H1 (cell line): ENCODE measurements at regions not wholly inside any gene's neighbourhood (a gene's known extent, or its start where the extent isn't known, plus 50 kb on each side); places are given as distances from the start of the nearest gene placed in this dataset.

Experiments used
- CTCF ChIA-PET: fragments of 300-600 bp; sonication (Branson Sonifier 250); formaldehyde crosslinking; loops from one replicate; lab custom pipeline; 2021; ENCODE audit not compliant: partially characterized antibody; lab: Charles Lee
- POLR2A ChIA-PET: fragments of 300-600 bp; sonication (Branson Sonifier 250); formaldehyde crosslinking; loops from one replicate; lab custom pipeline; 2021; ENCODE audit warnings: inconsistent platforms; ENCODE audit not compliant: partially characterized antibody; lab: Charles Lee
- DNase-seq, 2 experiments: peaks; one replicate each; pipeline versions ENCODE4 v3.0.0 to v3.0.0-alpha.2; 2010 to 2022; ENCODE audit warnings: low spot score in 2 of 2, low read depth in 1 of 2, mixed read lengths in 1 of 2
- FAIRE-seq: peaks from 2 replicates; lab custom pipeline; 2011; peaks lifted over from hg19 to GRCh38; lab: Jason Lieb, UNC
- H2AFZ ChIP-seq: 2 replicates; pipeline ENCODE4 v1.8.1; 2012; ENCODE audit warnings: low read length, inconsistent platforms
- H2AK5ac ChIP-seq: 2 replicates; pipeline ENCODE4 v1.6.1; 2013; ENCODE audit warnings: low read depth, low read length
- H2BK120ac ChIP-seq: replicated peaks from 2 replicates; pipeline ENCODE3; 2013; ENCODE audit warnings: low read depth, low read length, inconsistent platforms
- H2BK12ac ChIP-seq: 2 replicates; pipeline ENCODE4 v1.6.1; 2013; ENCODE audit warnings: low read depth, low read length
- H2BK15ac ChIP-seq: 2 replicates; pipeline ENCODE4 v1.6.1; 2013; ENCODE audit warnings: low read length
- H2BK20ac ChIP-seq: 2 replicates; pipeline ENCODE4 v1.6.1; 2013; ENCODE audit warnings: low read length
- H2BK5ac ChIP-seq: 2 replicates; pipeline ENCODE4 v1.6.1; 2013; ENCODE audit warnings: low read depth, low read length
- H3K14ac ChIP-seq: 2 replicates; pipeline ENCODE4 v1.6.1; 2013; ENCODE audit warnings: inconsistent platforms; ENCODE audit not compliant: insufficient read length
- H3K18ac ChIP-seq: 2 replicates; pipeline ENCODE4 v1.6.1; 2013; ENCODE audit warnings: low read length; ENCODE audit errors: extremely low read depth
- H3K23ac ChIP-seq: 2 replicates; pipeline ENCODE4 v1.6.1; 2013; ENCODE audit warnings: inconsistent platforms; ENCODE audit not compliant: insufficient read length
- H3K23me2 ChIP-seq: 2 replicates; pipeline ENCODE4 v1.6.1; 2013; ENCODE audit warnings: low read depth, low read length
- H3K27ac ChIP-seq: 2 replicates; pipeline ENCODE4 v1.6.1; 2011; ENCODE audit warnings: low read depth, low read length, inconsistent platforms
- H3K27me3 ChIP-seq, 4 experiments: replicated peaks in 1 of 4; 1 replicate in 1 of 4; 2 replicates in 3 of 4; pipeline versions ENCODE4 v1.6.1 to v1.8.1; 2011 to 2013; ENCODE audit warnings: low read length in 3 of 4, mild to moderate bottlenecking in 3 of 4, inconsistent platforms in 2 of 4, mixed read lengths in 2 of 4, moderate library complexity in 1 of 4; ENCODE audit not compliant: control insufficient read depth in 3 of 4, insufficient read depth in 3 of 4; ENCODE audit errors: extremely low read depth in 1 of 4
- H3K36me3 ChIP-seq, 4 experiments: 2 replicates each; pipeline versions ENCODE4 v1.6.1 to v1.8.1; 2011 to 2013; ENCODE audit warnings: mild to moderate bottlenecking in 4 of 4, low read length in 3 of 4, moderate library complexity in 2 of 4, control low read depth in 1 of 4, inconsistent platforms in 1 of 4; ENCODE audit not compliant: insufficient read depth in 4 of 4, control insufficient read depth in 2 of 4
- H3K4ac ChIP-seq: replicated peaks from 2 replicates; pipeline ENCODE3; 2013; ENCODE audit warnings: low read length, low read depth, mixed read lengths, inconsistent platforms; ENCODE audit not compliant: insufficient read length
- H3K4me1 ChIP-seq, 4 experiments: replicated peaks in 1 of 4; 1 replicate in 1 of 4; 2 replicates in 3 of 4; pipeline versions ENCODE4 v1.6.1 to v1.8.1; 2011 to 2013; ENCODE audit warnings: low read length in 3 of 4, inconsistent platforms in 2 of 4, mixed read lengths in 1 of 4; ENCODE audit not compliant: insufficient read depth in 4 of 4, control insufficient read depth in 3 of 4
- H3K4me2 ChIP-seq, 2 experiments: 2 replicates each; pipeline versions ENCODE4 v1.6.1 to v1.8.1; 2011 to 2013; ENCODE audit warnings: low read depth in 2 of 2, low read length in 2 of 2, control low read depth in 1 of 2, inconsistent platforms in 1 of 2, mild to moderate bottlenecking in 1 of 2; ENCODE audit not compliant: insufficient read depth in 1 of 2
- H3K4me3 ChIP-seq, 4 experiments: fragments of 200-600, 300-600 bp in 1 of 4; sonication (generic), shearing (Covaris generic), sonication (Bioruptor Twin) in 1 of 4; 2 replicates each; pipeline versions ENCODE4 v1.5.1 to v1.8.1; 2011 to 2016; ENCODE audit warnings: low read length in 4 of 4, low read depth in 3 of 4, control low read depth in 2 of 4, inconsistent platforms in 2 of 4, mild to moderate bottlenecking in 2 of 4, mixed read lengths in 1 of 4, moderate library complexity in 1 of 4; ENCODE audit not compliant: insufficient read depth in 2 of 4; ENCODE audit errors: extremely low read depth in 1 of 4
- H3K56ac ChIP-seq: replicated peaks from 2 replicates; pipeline ENCODE3; 2013; ENCODE audit warnings: low read depth, mild to moderate bottlenecking, mixed read lengths, low read length, inconsistent platforms; ENCODE audit not compliant: insufficient read length
- H3K79me1 ChIP-seq: 2 replicates; pipeline ENCODE4 v1.6.1; 2013; ENCODE audit warnings: low read depth, low read length, control low read depth
- H3K79me2 ChIP-seq, 2 experiments: 2 replicates each; pipeline versions ENCODE4 v1.6.1 to v1.8.1; 2012 to 2013; ENCODE audit warnings: low read length in 2 of 2, mild to moderate bottlenecking in 2 of 2, inconsistent platforms in 1 of 2; ENCODE audit not compliant: insufficient read depth in 2 of 2, control insufficient read depth in 1 of 2
- H3K9ac ChIP-seq, 4 experiments: replicated peaks in 1 of 4; 1 replicate in 1 of 4; 2 replicates in 3 of 4; pipeline versions ENCODE4 v1.6.1 to v1.8.1; 2011 to 2013; ENCODE audit warnings: low read depth in 3 of 4, low read length in 3 of 4, control low read depth in 2 of 4, mild to moderate bottlenecking in 2 of 4, moderate library complexity in 2 of 4, inconsistent platforms in 1 of 4; ENCODE audit errors: extremely low read depth in 1 of 4
- H3K9me3 ChIP-seq, 2 experiments: 2 replicates each; pipeline versions ENCODE4 v1.6.1 to v1.8.1; 2012 to 2013; ENCODE audit warnings: mild to moderate bottlenecking in 2 of 2, moderate library complexity in 2 of 2, control low read depth in 1 of 2, inconsistent platforms in 1 of 2, low read depth in 1 of 2, low read length in 1 of 2, mixed read lengths in 1 of 2; ENCODE audit not compliant: insufficient read depth in 2 of 2
- H4K20me1 ChIP-seq, 2 experiments: replicated peaks in 1 of 2; 2 replicates each; pipeline versions ENCODE3 to v1.8.1; 2011 to 2013; ENCODE audit warnings: inconsistent platforms in 2 of 2, low read length in 2 of 2, mild to moderate bottlenecking in 1 of 2; ENCODE audit not compliant: insufficient read depth in 2 of 2, control insufficient read depth in 1 of 2
- H4K5ac ChIP-seq: 2 replicates; pipeline ENCODE4 v1.6.1; 2013; ENCODE audit warnings: low read length, low read depth, mixed read lengths, inconsistent platforms; ENCODE audit not compliant: insufficient read length
- H4K8ac ChIP-seq: 2 replicates; pipeline ENCODE4 v1.8.0; 2013; ENCODE audit warnings: mild to moderate bottlenecking, moderate library complexity, low read length, inconsistent platforms; ENCODE audit not compliant: insufficient read depth; ENCODE audit errors: extremely low read depth
- H4K91ac ChIP-seq: replicated peaks from 2 replicates; pipeline ENCODE3; 2013; ENCODE audit warnings: low read length, mixed read lengths, inconsistent platforms; ENCODE audit not compliant: insufficient read length
- BACH1 ChIP-seq: IDR thresholded peaks from 2 replicates; pipeline ENCODE4 v1.6.1; 2012; ENCODE audit warnings: low read length, improper control_type of control experiment
- NRF1 ChIP-seq: IDR thresholded peaks from 2 replicates; pipeline ENCODE4 v1.6.1; 2011; ENCODE audit warnings: mild to moderate bottlenecking, low read depth, low read length, improper control_type of control experiment
- POLR2A ChIP-seq, 2 experiments: IDR thresholded peaks; 1 replicate in 1 of 2; 2 replicates in 1 of 2; pipeline ENCODE4 v1.6.1; 2011; ENCODE audit warnings: low read depth in 2 of 2, low read length in 2 of 2, mild to moderate bottlenecking in 2 of 2; ENCODE audit errors: control extremely low read depth in 1 of 2
- POU5F1 ChIP-seq: IDR thresholded peaks from 2 replicates; pipeline ENCODE4 v1.6.1; 2011; ENCODE audit warnings: low read depth, mild to moderate bottlenecking, low read length, moderate library complexity
- RBBP5 ChIP-seq: IDR thresholded peaks from 2 replicates; pipeline ENCODE4 v1.7.1; 2012; ENCODE audit warnings: low read depth, mild to moderate bottlenecking, inconsistent platforms, low read length, moderate library complexity, borderline replicate concordance
- USF2 ChIP-seq: IDR thresholded peaks from 2 replicates; pipeline ENCODE4 v1.6.1; 2011; ENCODE audit warnings: low read length, improper control_type of control experiment
- WGBS, 2 experiments: shearing (Covaris generic) in 1 of 2; methylation state at CpG; one replicate each; pipeline versions ENCODE4 v1.1.6 to v1.1.7; 2013 to 2015; ENCODE audit warnings: low lambda C conversion rate in 2 of 2, mixed read lengths in 2 of 2, inconsistent platforms in 1 of 2, low coverage in 1 of 2, missing lambda C conversion rate in 1 of 2; ENCODE audit not compliant: insufficient replicate concordance in 2 of 2, insufficient coverage in 1 of 2, insufficient read length in 1 of 2; ENCODE audit errors: extremely low coverage in 1 of 2, missing lambda C conversion rate in 1 of 2; 5-methylcytosine and 5-hydroxymethylcytosine counted together
- TF ChIP-seq, protein P1 (sequence below), 3 experiments: IDR thresholded peaks; 1 replicate in 2 of 3; 2 replicates in 1 of 3; pipeline versions ENCODE4 v1.5.1 to v1.6.1; 2011; ENCODE audit warnings: low read length in 3 of 3, mild to moderate bottlenecking in 3 of 3, inconsistent platforms in 2 of 3, low read depth in 1 of 3, moderate library complexity in 1 of 3; ENCODE audit not compliant: insufficient read depth in 1 of 3; ENCODE audit errors: control extremely low read depth in 1 of 3

DNA sequence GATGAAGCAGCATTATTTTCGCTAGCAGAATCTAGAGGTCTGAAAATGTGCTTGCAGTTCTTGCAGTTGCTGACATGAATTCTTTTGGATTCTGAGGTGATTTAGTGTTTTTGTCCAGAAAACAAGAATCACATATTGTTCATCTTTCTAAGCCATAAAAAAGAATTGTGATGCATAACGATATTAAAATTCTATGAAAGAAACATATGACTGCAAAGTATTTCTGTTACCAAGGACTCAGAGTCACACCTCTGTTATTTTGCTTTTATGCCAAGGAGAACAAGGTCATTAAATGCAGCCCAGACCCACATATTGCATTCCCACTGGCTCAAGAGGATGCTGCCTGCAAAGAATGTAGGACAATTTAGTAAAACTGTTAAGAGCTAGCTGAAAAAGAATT, 299.8 kb upstream of the GPR149 start (continued):
- no peak for TF ChIP-seq BACH1

DNA sequence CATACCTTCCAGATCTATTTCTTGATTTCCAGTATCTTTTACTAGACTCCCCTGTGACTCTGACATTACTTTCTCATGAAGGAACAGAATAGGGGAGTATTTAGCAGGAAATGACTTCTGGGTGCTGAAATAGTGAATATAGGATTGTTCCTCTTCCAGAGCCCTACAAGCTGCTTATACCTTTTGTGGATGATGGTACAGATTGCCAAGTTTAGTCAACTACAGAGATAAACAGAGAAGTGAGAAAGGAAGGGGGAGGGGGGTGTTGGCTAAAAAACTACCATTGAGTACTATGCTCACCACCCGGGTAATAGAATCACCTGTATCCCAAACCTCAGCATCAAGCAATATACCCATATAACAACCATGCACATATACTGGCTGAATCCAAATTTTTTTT, 298.3 kb upstream of the GPR149 start:
- H2BK15ac ChIP-seq, result no peak overlapping the region
- H4K91ac ChIP-seq, result no peak overlapping the region
- CTCF ChIA-PET, result no interaction called here
- FAIRE-seq, result no peak
- no peak overlapping the region for H2AK5ac ChIP-seq
- no peak overlapping the region for H3K14ac ChIP-seq
- no peak overlapping the region for H3K4ac ChIP-seq
- H4K8ac ChIP-seq, result no peak overlapping the region
- no peak overlapping the region for H3K27ac ChIP-seq
- no peak overlapping the region for H3K4me2 ChIP-seq
- no peak overlapping the region for H4K5ac ChIP-seq
- H2BK20ac ChIP-seq, result no peak overlapping the region
- no peak overlapping the region for H2BK5ac ChIP-seq
- no peaks in the 10 kb centered on the region for H3K27me3 ChIP-seq
- no peak overlapping the region for H2BK12ac ChIP-seq
- H3K4me3 ChIP-seq, result no peak overlapping the region
- TF ChIP-seq, protein P1, sequence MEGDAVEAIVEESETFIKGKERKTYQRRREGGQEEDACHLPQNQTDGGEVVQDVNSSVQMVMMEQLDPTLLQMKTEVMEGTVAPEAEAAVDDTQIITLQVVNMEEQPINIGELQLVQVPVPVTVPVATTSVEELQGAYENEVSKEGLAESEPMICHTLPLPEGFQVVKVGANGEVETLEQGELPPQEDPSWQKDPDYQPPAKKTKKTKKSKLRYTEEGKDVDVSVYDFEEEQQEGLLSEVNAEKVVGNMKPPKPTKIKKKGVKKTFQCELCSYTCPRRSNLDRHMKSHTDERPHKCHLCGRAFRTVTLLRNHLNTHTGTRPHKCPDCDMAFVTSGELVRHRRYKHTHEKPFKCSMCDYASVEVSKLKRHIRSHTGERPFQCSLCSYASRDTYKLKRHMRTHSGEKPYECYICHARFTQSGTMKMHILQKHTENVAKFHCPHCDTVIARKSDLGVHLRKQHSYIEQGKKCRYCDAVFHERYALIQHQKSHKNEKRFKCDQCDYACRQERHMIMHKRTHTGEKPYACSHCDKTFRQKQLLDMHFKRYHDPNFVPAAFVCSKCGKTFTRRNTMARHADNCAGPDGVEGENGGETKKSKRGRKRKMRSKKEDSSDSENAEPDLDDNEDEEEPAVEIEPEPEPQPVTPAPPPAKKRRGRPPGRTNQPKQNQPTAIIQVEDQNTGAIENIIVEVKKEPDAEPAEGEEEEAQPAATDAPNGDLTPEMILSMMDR (IDR thresholded peaks at IDR 0.05; ENCODE audit: control extremely low read depth in 1 of 3, insufficient read depth in 1 of 3, low read depth in 1 of 3, low read length in 3 of 3), result no peak
- TF ChIP-seq POU5F1 (no peak), USF2 (no peak), POLR2A (IDR thresholded peaks at IDR 0.05; ENCODE audit: control extremely low read depth in 1 of 2, low read depth in 2 of 2, low read length in 2 of 2) (no peak), NRF1 (no peak), RBBP5 (no peak)
- TF ChIP-seq, all 59 proteins: peak for 0
- Histone ChIP-seq H3K9me3 (no peaks in the 10 kb centered on the region), H3K23ac (no peak overlapping the region), H3K9ac (no peak overlapping the region), H3K79me1 (no peaks in the 10 kb centered on the region), H3K36me3 (no peaks in the 10 kb centered on the region), H2AFZ (no peak overlapping the region), H4K20me1 (no peaks in the 10 kb centered on the region), H3K23me2 (no peaks in the 10 kb centered on the region), H2BK120ac (no peak overlapping the region), H3K56ac (no peak overlapping the region), H3K79me2 (no peaks in the 10 kb centered on the region), H3K4me1 (no peaks in the 10 kb centered on the region), H3K18ac (no peak overlapping the region)
- DNase-seq, result no peak
- 82% methylated on average over 1 of the region's 1 CpG; no CpG with 5 or more reads in 1 of the 2 experiments for WGBS, 2 experiments
- POLR2A ChIA-PET, result no interaction called here
